ENCODE measurements at regions not wholly inside any gene's neighbourhood (a gene's known extent, or its start where the extent isn't known, plus 50 kb on each side); places are given as distances from the start of the nearest gene placed in this dataset.

- ATAC-seq (ENCODE audit: low read depth) (no peak), DNase-seq (no peak)
- Mint-ChIP-seq H3K4me1 (no peaks in the 10 kb centered on the region), H3K27me3 (peaks cover 25% of the 10 kb centered on the region), H3K9me3 (ENCODE audit: insufficient read depth) (no peaks in the 10 kb centered on the region), H3K27ac (no peak overlapping the region), H3K4me3 (no peak overlapping the region)
- no peaks in the 10 kb centered on the region for H3K9me3 ChIP-seq (ENCODE audit: control extremely low read depth in 1 of 3, control insufficient read depth in 2 of 3, insufficient read depth in 1 of 3, low read length in 2 of 3)
- intact Hi-C loops (cut with micrococcal nuclease), result no loop called here
- no peak overlapping the region for H3K27ac ChIP-seq (ENCODE audit: low read length in 2 of 2)
- no peaks in the 10 kb centered on the region for H3K36me3 ChIP-seq (replicated peaks in 1 of 2; ENCODE audit: control extremely low read depth in 1 of 2, control insufficient read depth in 1 of 2, extremely low read depth in 1 of 2, insufficient read depth in 2 of 2, low read length in 1 of 2)
- 27% methylated on average over 2 of the region's 3 CpGs for whole genome bisulfite sequencing (ENCODE audit: insufficient coverage)
- ChIA-PET CTCF (no interaction called here), POLR2A (no interaction called here)
- no peak overlapping the region for H3K4me3 ChIP-seq (ENCODE audit: control extremely low read depth in 1 of 5, extremely low read depth in 1 of 5, insufficient read depth in 1 of 5, low read depth in 2 of 5, low read length in 4 of 5)
- H4K20me1 ChIP-seq (ENCODE audit: control insufficient read depth, insufficient read depth, low read length, poor library complexity, severe bottlenecking), result no peaks in the 10 kb centered on the region
- H3K27me3 ChIP-seq (replicated peaks in 1 of 4; ENCODE audit: control extremely low read depth in 1 of 4, control insufficient read depth in 3 of 4, insufficient read depth in 4 of 4, low read length in 3 of 4), result no peaks in the 10 kb centered on the region
- no peaks in the 10 kb centered on the region for H3K4me1 ChIP-seq (ENCODE audit: control insufficient read depth in 2 of 2, insufficient read depth in 2 of 2, low read length in 2 of 2)
- TF ChIP-seq EZH2 (IDR thresholded peaks at IDR 0.05; ENCODE audit: borderline replicate concordance, insufficient read depth, low read depth, low read length, poor library complexity, severe bottlenecking) (no peak), CTCF (IDR thresholded peaks at IDR 0.05) (no peak)
- no peak overlapping the region for H2AFZ ChIP-seq (ENCODE audit: insufficient read depth, low read depth, low read length, poor library complexity, severe bottlenecking)
- no peaks in the 10 kb centered on the region for H3K79me2 ChIP-seq (ENCODE audit: control insufficient read depth, insufficient read depth, low read length)
- no peak overlapping the region for H3K9ac ChIP-seq (ENCODE audit: low read length)
- H3K4me2 ChIP-seq (replicated peaks; ENCODE audit: low read depth, low read length, poor library complexity, severe bottlenecking), result no peak overlapping the region
Measured at GRCh38 chr20:54382419-54382818, 93.0 kb upstream of the DOK5 start.

- Histone ChIP-seq H3K4me2 (replicated peaks; ENCODE audit: low read depth, low read length, poor library complexity, severe bottlenecking) (no peak overlapping the region), H3K79me2 (ENCODE audit: control insufficient read depth, insufficient read depth, low read length) (no peaks in the 10 kb centered on the region), H3K9me3 (ENCODE audit: control extremely low read depth in 1 of 3, control insufficient read depth in 2 of 3, insufficient read depth in 1 of 3, low read length in 2 of 3) (no peaks in the 10 kb centered on the region), H3K9ac (ENCODE audit: low read length) (no peak overlapping the region), H3K4me3 (ENCODE audit: control extremely low read depth in 1 of 5, extremely low read depth in 1 of 5, insufficient read depth in 1 of 5, low read depth in 2 of 5, low read length in 4 of 5) (no peak overlapping the region), H3K27me3 (replicated peaks in 1 of 4; ENCODE audit: control extremely low read depth in 1 of 4, control insufficient read depth in 3 of 4, insufficient read depth in 4 of 4, low read length in 3 of 4) (no peaks in the 10 kb centered on the region), H3K36me3 (replicated peaks in 1 of 2; ENCODE audit: control extremely low read depth in 1 of 2, control insufficient read depth in 1 of 2, extremely low read depth in 1 of 2, insufficient read depth in 2 of 2, low read length in 1 of 2) (no peaks in the 10 kb centered on the region), H3K27ac (ENCODE audit: low read length in 2 of 2) (no peak overlapping the region), H2AFZ (ENCODE audit: insufficient read depth, low read depth, low read length, poor library complexity, severe bottlenecking) (no peak overlapping the region), H3K4me1 (ENCODE audit: control insufficient read depth in 2 of 2, insufficient read depth in 2 of 2, low read length in 2 of 2) (no peaks in the 10 kb centered on the region), H4K20me1 (ENCODE audit: control insufficient read depth, insufficient read depth, low read length, poor library complexity, severe bottlenecking) (no peaks in the 10 kb centered on the region)
- CTCF ChIA-PET, result no interaction called here
- ATAC-seq (ENCODE audit: low read depth), result no peak
- no peak overlapping the region for H3K4me3 Mint-ChIP-seq
- peaks cover 23% of the 10 kb centered on the region for H3K27me3 Mint-ChIP-seq
- H3K27ac Mint-ChIP-seq, result no peak overlapping the region
- TF ChIP-seq EZH2 (IDR thresholded peaks at IDR 0.05; ENCODE audit: borderline replicate concordance, insufficient read depth, low read depth, low read length, poor library complexity, severe bottlenecking), result no peak
- no peak for TF ChIP-seq CTCF (IDR thresholded peaks at IDR 0.05)
- no peaks in the 10 kb centered on the region for H3K4me1 Mint-ChIP-seq
- POLR2A ChIA-PET, result no interaction called here
- DNase-seq, result no peak
- no peaks in the 10 kb centered on the region for H3K9me3 Mint-ChIP-seq (ENCODE audit: insufficient read depth)
- intact Hi-C loops (cut with micrococcal nuclease), result no loop called here
- 98% methylated on average over 4 of the region's 8 CpGs for WGBS (ENCODE audit: insufficient coverage)
Measured at GRCh38 chr20:54385746-54386145, 89.6 kb upstream of the DOK5 start.

Measured in B cell (primary cell).